Small intestine (tissue), 7 donors: ENCODE measurements at regions not wholly inside any gene's neighbourhood (a gene's known extent, or its start where the extent isn't known, plus 50 kb on each side); places are given as distances from the start of the nearest gene placed in this dataset.

Experiments used
- DNase-seq, 2 donors: peaks; one replicate each; pipeline versions ENCODE4 v3.0.0 to v3.0.0-alpha.2; 2013
- FAIRE-seq: peaks from 2 replicates; lab custom pipeline; 2012; peaks lifted over from hg19 to GRCh38; lab: Jason Lieb, UNC
- H3K27ac ChIP-seq, 3 donors: one replicate each; pipeline ENCODE4 v1.5.1; 2013; ENCODE audit warnings: low read length in 2 of 3, mild to moderate bottlenecking in 2 of 3, control low read depth in 1 of 3, inconsistent platforms in 1 of 3, low read depth in 1 of 3, moderate library complexity in 1 of 3
- H3K27me3 ChIP-seq, 3 donors: one replicate each; pipeline ENCODE4 v1.6.1; 2013; ENCODE audit warnings: low read length in 3 of 3, inconsistent platforms in 1 of 3; ENCODE audit not compliant: control insufficient read depth in 3 of 3, insufficient read depth in 3 of 3
- H3K36me3 ChIP-seq, 3 donors: one replicate each; pipeline ENCODE4 v1.6.1; 2013; ENCODE audit warnings: low read length in 3 of 3, inconsistent platforms in 1 of 3, low read depth in 1 of 3, mild to moderate bottlenecking in 1 of 3, moderate library complexity in 1 of 3; ENCODE audit not compliant: control insufficient read depth in 3 of 3, insufficient read depth in 2 of 3
- H3K4me1 ChIP-seq, 3 donors: one replicate each; pipeline ENCODE4 v1.6.1; 2013; ENCODE audit warnings: low read length in 2 of 3, inconsistent platforms in 1 of 3, low read depth in 1 of 3, mild to moderate bottlenecking in 1 of 3, moderate library complexity in 1 of 3; ENCODE audit not compliant: control insufficient read depth in 3 of 3, insufficient read depth in 2 of 3
- H3K4me3 ChIP-seq, 3 donors: one replicate each; pipeline ENCODE4 v1.5.1; 2013; ENCODE audit warnings: low read length in 3 of 3, control low read depth in 1 of 3, inconsistent platforms in 1 of 3, low read depth in 1 of 3, mild to moderate bottlenecking in 1 of 3, moderate library complexity in 1 of 3
- H3K9me3 ChIP-seq, 2 donors: one replicate each; pipeline ENCODE4 v1.6.1; 2013; ENCODE audit warnings: low read depth in 1 of 2, low read length in 1 of 2; ENCODE audit not compliant: control insufficient read depth in 2 of 2, insufficient read depth in 1 of 2
- WGBS, 3 donors: extraction: QIAGEN DNeasy Blood & Tissue Kit; methylation state at CpG; one replicate each; pipeline ENCODE4 v1.1.7; 2013; 5-methylcytosine and 5-hydroxymethylcytosine counted together
- donor health status: healthy with polysubstance abuse.
- donor health status: control.
- donor health status: control.
- donor health status: Bipolar disorder and iron deficiency.
- donor health status: healthy.

DNA sequence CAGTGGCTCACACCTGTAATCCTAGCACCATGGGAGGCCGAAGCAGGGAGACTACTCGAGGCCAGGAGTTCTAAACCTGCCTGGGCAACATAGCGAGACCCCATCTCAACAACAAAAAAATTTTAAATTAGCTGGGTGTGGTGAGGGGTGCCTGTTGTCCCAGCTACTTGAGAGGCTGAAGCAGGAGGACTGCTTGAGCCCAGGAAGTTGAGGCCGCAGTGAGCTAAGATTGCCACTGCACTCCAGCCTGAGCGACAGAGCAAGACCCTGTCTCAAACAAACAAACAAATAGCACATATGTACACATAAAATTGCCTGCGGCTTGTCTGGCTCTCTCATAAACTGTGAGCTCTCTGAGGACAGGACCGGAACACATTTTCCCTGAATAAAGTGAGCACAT is 106.3 kb downstream of the BANF2 start:
- DNase-seq (no peak), FAIRE-seq (no peak)
- Histone ChIP-seq H3K36me3 (no peaks in the 10 kb centered on the region), H3K4me1 (peaks cover 0 to 17% (median 4%) of the 10 kb centered on the region in 3 donors), H3K27me3 (no peaks in the 10 kb centered on the region), H3K4me3 (no peak overlapping the region), H3K9me3 (peaks cover 0 to 9% of the 10 kb centered on the region in 2 donors), H3K27ac (peak overlapping the region in 2 of 3 donors; percentile 53 to 61)
- 86 to 94% (median 89%) methylated on average over 7 of the region's 7 CpGs for WGBS, 3 donors

DNA sequence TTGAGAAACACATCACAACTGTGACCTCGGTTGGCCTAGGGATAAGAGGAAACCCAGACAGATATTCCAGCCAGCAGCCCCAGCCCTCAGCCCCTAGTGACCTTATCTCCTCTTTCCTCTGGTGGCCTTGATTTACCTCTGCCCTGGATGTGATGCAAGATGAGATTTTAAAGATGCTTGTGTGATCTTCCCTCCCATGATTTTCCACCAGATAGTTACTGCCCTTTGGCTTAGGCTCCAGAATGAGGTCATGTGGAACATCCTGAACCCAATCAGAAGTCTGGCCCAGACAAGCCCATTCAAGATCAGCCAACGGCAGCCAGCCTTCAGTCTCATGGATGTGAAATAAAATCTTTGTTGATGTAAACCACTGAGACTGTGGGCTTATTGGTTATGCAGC is 104.0 kb downstream of the BANF2 start:
- no peak for FAIRE-seq
- Histone ChIP-seq H3K36me3 (no peaks in the 10 kb centered on the region), H3K27ac (no peak overlapping the region), H3K27me3 (no peaks in the 10 kb centered on the region), H3K4me3 (no peak overlapping the region), H3K4me1 (peaks cover 0 to 11% (median 2%) of the 10 kb centered on the region in 3 donors), H3K9me3 (peaks cover 0 to 18% of the 10 kb centered on the region in 2 donors)
- 76 to 87% (median 80%) methylated on average over 2 of the region's 2 CpGs for WGBS, 3 donors
- DNase-seq, result no peak

DNA sequence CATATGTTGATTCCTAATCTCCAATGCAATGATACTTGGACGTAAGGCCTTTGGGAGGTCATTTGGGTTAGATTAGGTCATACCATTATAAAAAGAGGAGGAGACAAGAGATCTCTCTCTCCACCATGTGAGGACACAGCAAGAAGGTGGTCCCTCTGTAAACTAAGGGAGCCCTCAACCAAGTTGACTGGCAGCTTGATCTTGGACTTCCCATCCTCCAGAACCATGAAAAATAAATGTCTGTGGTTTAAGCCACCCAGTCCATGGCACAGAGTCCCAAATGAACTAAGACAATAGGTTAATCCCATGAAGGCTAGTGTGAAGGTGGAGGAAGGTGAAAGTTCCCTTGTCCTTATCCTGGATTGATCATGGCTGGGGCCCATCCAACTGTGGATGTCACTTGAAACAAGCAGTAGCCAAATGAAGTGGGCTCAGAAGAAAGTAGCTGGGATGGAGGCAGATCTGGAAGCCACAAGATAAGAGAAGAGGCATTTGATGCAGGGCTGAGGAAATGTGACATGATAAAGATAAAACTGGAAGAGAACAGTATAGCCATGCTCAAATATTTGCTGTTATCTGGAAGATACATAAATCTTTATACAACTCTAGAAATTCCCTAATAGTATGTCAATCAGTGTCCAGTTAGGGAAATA is 99.9 kb downstream of the BANF2 start:
- Histone ChIP-seq H3K27me3 (no peaks in the 10 kb centered on the region), H3K4me3 (no peak overlapping the region), H3K27ac (no peak overlapping the region), H3K4me1 (no peaks in the 10 kb centered on the region), H3K36me3 (no peaks in the 10 kb centered on the region), H3K9me3 (peaks cover 0 to 18% of the 10 kb centered on the region in 2 donors)
- WGBS, 3 donors, result 65 to 90% (median 79%) methylated on average over 1 of the region's 1 CpG
- FAIRE-seq (no peak), DNase-seq (no peak)

DNA sequence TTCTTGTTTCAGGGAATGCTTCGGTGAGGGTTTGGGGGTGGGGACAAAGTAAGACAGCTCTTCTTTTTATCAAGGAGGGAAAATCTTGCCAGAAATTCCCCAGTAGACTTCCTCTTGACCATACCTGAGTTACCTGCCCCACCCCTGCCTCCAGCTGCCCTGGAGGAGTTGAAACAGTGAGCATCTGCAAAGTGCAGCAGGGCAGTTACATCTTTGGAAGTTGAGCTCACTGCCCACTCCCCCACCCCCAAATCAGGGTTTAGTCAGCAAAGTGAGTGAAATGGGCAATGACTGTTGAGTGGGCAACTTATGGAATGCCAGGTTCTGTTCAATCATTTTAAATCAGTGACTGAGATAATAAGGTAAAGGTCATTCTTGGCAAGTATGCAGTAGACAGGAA is 98.8 kb downstream of the BANF2 start:
- DNase-seq, result no peak
- no peak overlapping the region for H3K4me3 ChIP-seq
- peaks cover 0 to 19% of the 10 kb centered on the region in 2 donors for H3K9me3 ChIP-seq
- no peaks in the 10 kb centered on the region for H3K4me1 ChIP-seq
- no peaks in the 10 kb centered on the region for H3K27me3 ChIP-seq
- H3K27ac ChIP-seq, result no peak overlapping the region
- no peaks in the 10 kb centered on the region for H3K36me3 ChIP-seq
- FAIRE-seq, result no peak
- 84 to 87% (median 85%) methylated on average over 1 of the region's 1 CpG for WGBS, 3 donors

DNA sequence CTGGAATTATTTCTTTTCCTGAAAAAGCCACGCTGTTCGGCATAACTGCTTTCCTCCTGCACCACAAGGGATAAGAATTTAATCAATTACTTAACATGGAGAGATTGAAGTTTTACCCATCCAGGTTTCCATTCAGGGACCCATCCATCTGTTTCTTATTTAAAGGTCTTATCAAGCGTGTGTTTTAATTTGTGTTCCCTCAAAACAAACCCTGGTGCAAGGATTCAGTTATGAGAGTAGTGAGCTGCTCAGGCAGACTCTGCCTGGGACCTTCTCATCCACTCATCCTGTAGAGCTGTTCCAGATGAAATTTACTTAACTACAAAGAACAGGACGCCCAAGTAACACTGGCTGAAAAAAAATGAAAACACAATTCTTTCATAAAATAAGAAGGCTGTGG is 97.8 kb downstream of the BANF2 start:
- Histone ChIP-seq H3K36me3 (no peaks in the 10 kb centered on the region), H3K9me3 (peaks cover 0 to 27% of the 10 kb centered on the region in 2 donors), H3K4me3 (no peak overlapping the region), H3K27ac (no peak overlapping the region), H3K4me1 (no peaks in the 10 kb centered on the region), H3K27me3 (no peaks in the 10 kb centered on the region)
- no peak for FAIRE-seq
- no peak for DNase-seq
- 78 to 87% (median 86%) methylated on average over 4 of the region's 4 CpGs for WGBS, 3 donors

DNA sequence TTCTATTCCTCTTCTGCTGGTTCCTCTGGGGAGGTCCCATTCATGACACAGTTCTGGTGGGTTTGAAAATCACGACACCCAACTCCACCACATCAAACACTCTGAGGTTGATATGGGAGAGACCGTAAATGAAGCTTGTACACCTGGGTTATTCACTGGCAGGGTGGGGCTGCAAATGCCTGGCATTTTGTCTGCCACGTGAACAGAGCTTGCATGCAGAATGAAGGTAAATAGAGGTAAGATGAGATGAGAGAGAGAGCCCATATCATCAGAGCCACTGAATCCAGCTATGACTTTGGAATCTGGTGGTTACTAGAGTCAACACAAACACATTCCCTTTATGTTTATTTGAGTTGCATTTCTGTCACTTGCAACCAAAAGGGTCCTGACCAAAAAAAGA is 97.4 kb downstream of the BANF2 start:
- no peaks in the 10 kb centered on the region for H3K27me3 ChIP-seq
- no peak for FAIRE-seq
- no peaks in the 10 kb centered on the region for H3K4me1 ChIP-seq
- peaks cover 0 to 26% of the 10 kb centered on the region in 2 donors for H3K9me3 ChIP-seq
- no peak overlapping the region for H3K4me3 ChIP-seq
- no peaks in the 10 kb centered on the region for H3K36me3 ChIP-seq
- 7 to 48% (median 26%) methylated on average over 3 of the region's 3 CpGs for WGBS, 3 donors
- no peak overlapping the region for H3K27ac ChIP-seq
- DNase-seq, result peak in 1 of 2 donors; percentile 25

DNA sequence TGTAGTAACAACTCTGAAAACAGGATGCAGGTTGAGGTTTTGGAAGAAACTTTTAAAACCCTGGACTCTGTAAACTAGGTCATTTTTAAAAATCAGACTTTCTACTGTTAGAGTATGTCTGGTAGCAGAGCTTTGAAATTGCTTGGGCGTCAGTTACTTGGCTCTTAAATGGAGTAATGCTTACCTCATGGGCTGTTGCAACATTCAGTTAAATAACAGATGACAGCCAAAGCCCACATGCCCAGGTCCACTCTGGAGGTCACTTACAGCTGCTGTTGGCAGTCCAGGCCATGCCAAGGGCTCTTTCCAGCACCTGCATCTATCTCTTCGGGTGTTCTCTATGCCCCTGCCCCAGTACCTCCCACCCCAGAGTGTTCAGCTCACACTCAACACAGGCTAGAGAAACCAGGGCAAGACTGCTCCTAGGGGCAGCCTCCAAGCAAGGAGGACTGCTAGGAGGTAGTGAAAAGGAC is 96.4 kb downstream of the BANF2 start:
- Histone ChIP-seq H3K36me3 (no peaks in the 10 kb centered on the region), H3K4me1 (no peaks in the 10 kb centered on the region), H3K27ac (no peak overlapping the region), H3K4me3 (no peak overlapping the region), H3K9me3 (peaks cover 0 to 18% of the 10 kb centered on the region in 2 donors), H3K27me3 (no peaks in the 10 kb centered on the region)
- DNase-seq (peak in 1 of 2 donors; percentile 51), FAIRE-seq (no peak)
- 62 to 84% (median 78%) methylated on average over 2 of the region's 2 CpGs for WGBS, 3 donors

DNA sequence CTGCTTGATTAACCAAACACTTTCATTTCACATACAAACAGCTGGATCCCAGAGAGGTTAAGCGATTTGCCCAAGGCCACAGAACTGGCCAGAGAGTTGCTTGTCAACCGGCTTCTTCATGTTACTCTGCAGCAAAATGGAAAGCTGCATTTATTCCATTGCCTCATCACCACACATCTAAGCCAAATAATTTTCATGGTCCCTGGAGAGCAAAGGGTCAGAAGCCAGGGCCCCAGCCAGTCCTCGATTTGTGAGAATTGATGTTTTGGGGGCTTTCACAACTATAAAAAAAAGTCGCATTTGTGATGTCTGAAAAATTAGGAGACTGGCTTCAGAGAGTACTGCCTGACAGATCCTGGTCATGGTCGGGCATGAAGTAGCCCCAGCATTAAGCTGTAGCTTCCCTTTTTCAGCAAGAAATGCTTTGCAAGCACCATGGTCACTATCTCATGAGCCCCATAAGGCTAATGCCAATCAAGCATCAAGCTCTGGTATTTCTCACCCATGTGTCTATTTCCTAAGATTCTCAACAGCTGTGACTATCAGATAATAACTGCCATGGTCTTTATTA is 95.8 kb downstream of the BANF2 start:
- H3K27me3 ChIP-seq, result no peaks in the 10 kb centered on the region
- 61 to 95% (median 75%) methylated on average over 5 of the region's 5 CpGs for WGBS, 3 donors
- H3K27ac ChIP-seq, result no peak overlapping the region
- FAIRE-seq (no peak), DNase-seq (no peak)
- peaks cover 0 to 17% of the 10 kb centered on the region in 2 donors for H3K9me3 ChIP-seq
- no peak overlapping the region for H3K4me3 ChIP-seq
- H3K36me3 ChIP-seq, result no peaks in the 10 kb centered on the region
- H3K4me1 ChIP-seq, result no peaks in the 10 kb centered on the region
